OCI-LY1 (cell line): ENCODE measurements at regions not wholly inside any gene's neighbourhood (a gene's known extent, or its start where the extent isn't known, plus 50 kb on each side); places are given as distances from the start of the nearest gene placed in this dataset.

Experiments
- H2AFZ ChIP-seq: fragments of 200-600 bp; sonication (generic), shearing (Covaris generic); 2 replicates; pipeline ENCODE4 v1.6.0; 2014; ENCODE audit warnings: antibody characterized with exemption, mild to moderate bottlenecking, low read length
- H3F3A ChIP-seq: fragments of 200-600 bp; sonication (generic), shearing (Covaris generic); 2 replicates; pipeline ENCODE4 v1.6.0; 2014; ENCODE audit warnings: mild to moderate bottlenecking, antibody characterized with exemption, low read length, moderate library complexity; ENCODE audit not compliant: insufficient read depth
- H3K27ac ChIP-seq: fragments of 200-600 bp; sonication (generic); 2 replicates; pipeline ENCODE4 v1.5.1; 2014; ENCODE audit warnings: low read length, mixed run types, mild to moderate bottlenecking, low read depth; ENCODE audit not compliant: poor library complexity, severe bottlenecking
- H3K27me3 ChIP-seq: fragments of 200-600 bp; sonication (generic); 2 replicates; pipeline ENCODE4 v1.6.0; 2014; ENCODE audit warnings: antibody characterized with exemption, mild to moderate bottlenecking, low read length, moderate library complexity; ENCODE audit not compliant: insufficient read depth
- H3K36me3 ChIP-seq: fragments of 200-600 bp; sonication (generic); 2 replicates; pipeline ENCODE4 v1.6.1; 2014; ENCODE audit warnings: mild to moderate bottlenecking, antibody characterized with exemption, low read length, moderate library complexity, mixed read lengths; ENCODE audit not compliant: insufficient read depth
- H3K4me1 ChIP-seq: fragments of 200-600 bp; sonication (generic); 2 replicates; pipeline ENCODE4 v1.5.1; 2014; ENCODE audit warnings: mild to moderate bottlenecking, low read length, moderate library complexity; ENCODE audit not compliant: insufficient read depth, severe bottlenecking
- H3K4me2 ChIP-seq: fragments of 200-600 bp; sonication (generic), shearing (Covaris generic); 2 replicates; pipeline ENCODE4 v1.6.1; 2014; ENCODE audit warnings: low read length
- H3K4me3 ChIP-seq: fragments of 200-600 bp; sonication (generic); 2 replicates; pipeline ENCODE4 v1.5.1; 2014; ENCODE audit warnings: low read length, low read depth, mild to moderate bottlenecking, mixed read lengths; ENCODE audit not compliant: poor library complexity, severe bottlenecking
- H3K79me2 ChIP-seq: fragments of 200-600 bp; shearing (Covaris generic); 2 replicates; pipeline ENCODE4 v1.6.1; 2016; ENCODE audit warnings: mixed run types, low read length, mixed read lengths; ENCODE audit not compliant: insufficient read depth
- H3K9ac ChIP-seq: fragments of 200-600 bp; sonication (generic), shearing (Covaris generic); 2 replicates; pipeline ENCODE4 v1.6.1; 2014; ENCODE audit warnings: mild to moderate bottlenecking, low read length, mixed read lengths
- H3K9me2 ChIP-seq: fragments of 200-600 bp; sonication (generic), shearing (Covaris generic); 2 replicates; pipeline ENCODE4 v1.6.1; 2014; ENCODE audit warnings: low read depth, mild to moderate bottlenecking, low read length, mixed read lengths
- H3K9me3 ChIP-seq: fragments of 200-600 bp; shearing (Covaris generic); 2 replicates; pipeline ENCODE4 v1.6.1; 2014; ENCODE audit warnings: low read length, mixed read lengths
- H4K20me1 ChIP-seq: fragments of 200-600 bp; sonication (generic), shearing (Covaris generic); 2 replicates; pipeline ENCODE4 v1.6.0; 2016; ENCODE audit warnings: mild to moderate bottlenecking, low read length; ENCODE audit not compliant: insufficient read depth
- CTCF ChIP-seq: fragments of 200-600 bp; sonication (generic), shearing (Covaris generic); IDR thresholded peaks from 2 replicates; pipeline ENCODE4 v1.5.1; 2017; ENCODE audit warnings: mild to moderate bottlenecking, antibody characterized with exemption, low read length, moderate library complexity, mixed read lengths
- EZH2 ChIP-seq: fragments of 200-600 bp; sonication (generic), shearing (Covaris generic); IDR thresholded peaks from 2 replicates; pipeline ENCODE4 v1.8.0; 2017; ENCODE audit warnings: borderline replicate concordance, mixed run types, mild to moderate bottlenecking, antibody characterized with exemption, low read length, moderate library complexity, mixed read lengths

GRCh38 chr2:188159484-188159883, 132.2 kb upstream of the GULP1 start:
- no peaks in the 10 kb centered on the region for H3K36me3 ChIP-seq
- no peaks in the 10 kb centered on the region for H3K9me2 ChIP-seq
- H4K20me1 ChIP-seq: no peaks in the 10 kb centered on the region
- H2AFZ ChIP-seq: no peak overlapping the region
- no peaks in the 10 kb centered on the region for H3K4me1 ChIP-seq
- no peak overlapping the region for H3K4me2 ChIP-seq
- H3K79me2 ChIP-seq: no peaks in the 10 kb centered on the region
- TF ChIP-seq EZH2 (no peak), CTCF (no peak)
- H3K9me3 ChIP-seq: no peaks in the 10 kb centered on the region
- no peaks in the 10 kb centered on the region for H3K27me3 ChIP-seq
- H3K27ac ChIP-seq: no peak overlapping the region
- H3K9ac ChIP-seq: no peak overlapping the region
- no peaks in the 10 kb centered on the region for H3F3A ChIP-seq
- no peak overlapping the region for H3K4me3 ChIP-seq

- Histone ChIP-seq H3K4me3 (no peak overlapping the region), H3K4me2 (no peak overlapping the region), H3K36me3 (no peaks in the 10 kb centered on the region), H3K9ac (no peak overlapping the region), H3K27me3 (no peaks in the 10 kb centered on the region), H3K4me1 (no peaks in the 10 kb centered on the region), H3K9me2 (no peaks in the 10 kb centered on the region), H4K20me1 (no peaks in the 10 kb centered on the region), H3K9me3 (no peaks in the 10 kb centered on the region; the same call in 1 of the 2 replicates), H3K27ac (no peak overlapping the region), H2AFZ (no peak overlapping the region), H3F3A (no peaks in the 10 kb centered on the region), H3K79me2 (no peaks in the 10 kb centered on the region)
- no peak for TF ChIP-seq EZH2
- no peak for TF ChIP-seq CTCF
Observed at GRCh38 chr2:188170356-188170755, 121.3 kb upstream of the GULP1 start.

- Histone ChIP-seq H3K9ac (no peak overlapping the region), H3K4me1 (peaks cover 6% of the 10 kb centered on the region), H3K9me2 (no peaks in the 10 kb centered on the region), H3K36me3 (no peaks in the 10 kb centered on the region), H3K27me3 (no peaks in the 10 kb centered on the region), H3F3A (no peaks in the 10 kb centered on the region), H3K9me3 (no peaks in the 10 kb centered on the region; the same call in 1 of the 2 replicates), H3K27ac (no peak overlapping the region), H2AFZ (no peak overlapping the region), H3K79me2 (no peaks in the 10 kb centered on the region), H4K20me1 (no peaks in the 10 kb centered on the region), H3K4me2 (no peak overlapping the region), H3K4me3 (no peak overlapping the region)
- no peak for TF ChIP-seq EZH2
Observed at GRCh38 chr2:188176620-188177019, 115.1 kb upstream of the GULP1 start.

- no peak overlapping the region for H3K9ac ChIP-seq
- no peak overlapping the region for H2AFZ ChIP-seq
- no peak overlapping the region for H3K4me3 ChIP-seq
- no peaks in the 10 kb centered on the region for H3K9me3 ChIP-seq
- no peaks in the 10 kb centered on the region for H3K36me3 ChIP-seq
- H3K27me3 ChIP-seq: no peaks in the 10 kb centered on the region
- no peaks in the 10 kb centered on the region for H4K20me1 ChIP-seq
- TF ChIP-seq EZH2 (no peak), CTCF (no peak)
- H3K79me2 ChIP-seq: no peaks in the 10 kb centered on the region
- peaks cover 6% of the 10 kb centered on the region for H3K4me1 ChIP-seq
- H3K9me2 ChIP-seq: no peaks in the 10 kb centered on the region
- H3F3A ChIP-seq: 0 out of 2 replicates have a peak, but pooled peaks cover 4% of the 10 kb centered on the region
- peak overlapping the region; percentile 23; the same call in 1 of the 2 replicates for H3K4me2 ChIP-seq
- no peak overlapping the region for H3K27ac ChIP-seq
Observed at GRCh38 chr2:188181067-188181838, 110.4 kb upstream of the GULP1 start.
